Kidney (tissue), 13 donors: ENCODE measurements at regions not wholly inside any gene's neighbourhood (a gene's known extent, or its start where the extent isn't known, plus 50 kb on each side); places are given as distances from the start of the nearest gene placed in this dataset.

Experiments
- DNase-seq, 5 donors: peaks; one replicate each; pipeline ENCODE4 v3.0.0-alpha.2; 2013 to 2020
- FAIRE-seq: peaks from 2 replicates; lab custom pipeline; 2012; peaks lifted over from hg19 to GRCh38; lab: Jason Lieb, UNC
- H3K27ac ChIP-seq, 2 donors: one replicate each; pipeline ENCODE4 v1.7.0; 2013; ENCODE audit warnings: low read depth in 2 of 2, low read length in 2 of 2, inconsistent platforms in 1 of 2
- H3K27me3 ChIP-seq: one replicate; pipeline ENCODE4 v1.7.1; 2013; ENCODE audit warnings: low read length, inconsistent platforms; ENCODE audit not compliant: control insufficient read depth, insufficient read depth
- H3K36me3 ChIP-seq, 3 donors: one replicate each; pipeline versions ENCODE4 v1.7.0 to v1.7.1; 2013; ENCODE audit warnings: low read length in 3 of 3, control low read depth in 1 of 3, inconsistent platforms in 1 of 3; ENCODE audit not compliant: insufficient read depth in 3 of 3, control insufficient read depth in 2 of 3
- H3K4me1 ChIP-seq, 3 donors: one replicate each; pipeline versions ENCODE4 v1.7.0 to v1.7.1; 2013; ENCODE audit warnings: low read length in 3 of 3, inconsistent platforms in 1 of 3, low read depth in 1 of 3; ENCODE audit not compliant: control insufficient read depth in 2 of 3, insufficient read depth in 2 of 3
- H3K4me3 ChIP-seq, 3 donors: one replicate each; pipeline versions ENCODE4 v1.7.0 to v1.8.1; 2013; ENCODE audit warnings: low read length in 3 of 3, control low read depth in 1 of 3, inconsistent platforms in 1 of 3
- H3K9ac ChIP-seq, 3 donors: one replicate each; pipeline versions ENCODE4 v1.7.0 to v1.7.1; 2013; ENCODE audit warnings: low read length in 3 of 3, control low read depth in 1 of 3, inconsistent platforms in 1 of 3
- H3K9me3 ChIP-seq, 3 donors: one replicate each; pipeline versions ENCODE4 v1.7.0 to v1.7.1; 2013; ENCODE audit warnings: low read length in 3 of 3, control low read depth in 1 of 3, inconsistent platforms in 1 of 3; ENCODE audit not compliant: control insufficient read depth in 2 of 3, insufficient read depth in 1 of 3
- CTCF ChIP-seq: IDR thresholded peaks from 3 replicates; pipeline ENCODE4 v1.5.1; 2012; ENCODE audit warnings: mild to moderate bottlenecking, moderate library complexity, borderline replicate concordance; ENCODE audit not compliant: insufficient read depth; ENCODE audit errors: extremely low read depth
- intact Hi-C: fragments of 100-400 bp; cut with DNase I; formaldehyde crosslinking; loops from one replicate; pipeline ENCODE4 v1.11.1; 2022
- donor health status: control.
- donor health status: control.
- donor health status: control.
- donor health status: control.
- donor health status: control.
- donor health status: DM: yes; HTN: yes; CAD: no.
- donor health status: Normal renal cell carcinoma (clear cell type).

- no peak for TF ChIP-seq CTCF
- Histone ChIP-seq H3K36me3 (no peaks in the 10 kb centered on the region), H3K4me1 (peaks cover 0 to 4% (median 0%) of the 10 kb centered on the region in 3 donors), H3K27me3 (no peaks in the 10 kb centered on the region), H3K9me3 (no peaks in the 10 kb centered on the region), H3K4me3 (no peak overlapping the region), H3K27ac (no peak overlapping the region), H3K9ac (no peak overlapping the region)
- intact Hi-C loops = no loop called here
- FAIRE-seq (no peak), DNase-seq (no peak)
These were observed 303.3 kb upstream of the GULP1 start for GRCh38 chr2:187988348-187988747.

- H3K27me3 ChIP-seq = no peaks in the 10 kb centered on the region
- H3K9ac ChIP-seq = no peak overlapping the region
- intact Hi-C loops = no loop called here
- no peaks in the 10 kb centered on the region for H3K36me3 ChIP-seq
- no peak for DNase-seq
- no peaks in the 10 kb centered on the region for H3K4me1 ChIP-seq
- H3K4me3 ChIP-seq = no peak overlapping the region
- TF ChIP-seq CTCF = no peak
- H3K9me3 ChIP-seq = no peaks in the 10 kb centered on the region
- no peak overlapping the region for H3K27ac ChIP-seq
- no peak for FAIRE-seq
These were observed 301.6 kb upstream of the GULP1 start for GRCh38 chr2:187989925-187990623.

- H3K27me3 ChIP-seq = no peaks in the 10 kb centered on the region
- H3K4me1 ChIP-seq = no peaks in the 10 kb centered on the region
- no peak overlapping the region for H3K4me3 ChIP-seq
- intact Hi-C loops = no loop called here
- FAIRE-seq (no peak), DNase-seq (no peak)
- H3K27ac ChIP-seq = no peak overlapping the region
- no peak overlapping the region for H3K9ac ChIP-seq
- TF ChIP-seq CTCF = no peak
- no peaks in the 10 kb centered on the region for H3K36me3 ChIP-seq
- no peaks in the 10 kb centered on the region for H3K9me3 ChIP-seq
These were observed 300.3 kb upstream of the GULP1 start for GRCh38 chr2:187991389-187991788.
